ENCODE measurements at regions not wholly inside any gene's neighbourhood (a gene's known extent, or its start where the extent isn't known, plus 50 kb on each side); places are given as distances from the start of the nearest gene placed in this dataset.
"Not testable (repeated sequence)": the region's sequence is repeated elsewhere in the genome, so short reads cannot be mapped to it uniquely, and the experiment has no call there.

GRCh38 chr6:81624453-81624852 lies 128.0 kb downstream of the TENT5A start:
- DNase-seq, result no peak

GRCh38 chr6:81623106-81623759 lies 129.2 kb downstream of the TENT5A start:
- no peak for DNase-seq

- no peak for DNase-seq
Observed at GRCh38 chr6:81621816-81622395, 130.6 kb downstream of the TENT5A start.

- DNase-seq, result no peak
Observed at GRCh38 chr6:81614292-81614691, 138.2 kb downstream of the TENT5A start.

- no peak for DNase-seq
Observed at GRCh38 chr6:81613606-81614005, 138.9 kb downstream of the TENT5A start.

GRCh38 chr6:81612136-81612535 lies 140.3 kb downstream of the TENT5A start:
- no peak for DNase-seq

- no peak for DNase-seq
Observed at GRCh38 chr6:81609736-81610135, 142.7 kb downstream of the TENT5A start.

- DNase-seq, result no peak
Observed at GRCh38 chr6:81608776-81609175, 143.7 kb downstream of the TENT5A start.

- DNase-seq, result no peak
Observed at GRCh38 chr6:81606965-81607381, 145.5 kb downstream of the TENT5A start.

- no peak for DNase-seq
Observed at GRCh38 chr6:81605526-81605925, 147.0 kb downstream of the TENT5A start.

- DNase-seq, result no peak
Observed at GRCh38 chr6:81601918-81602317, 150.6 kb downstream of the TENT5A start.

- not testable (repeated sequence) for DNase-seq
Observed at GRCh38 chr6:81600488-81600887, 152.0 kb downstream of the TENT5A start.

GRCh38 chr6:81594501-81594900 lies 158.0 kb downstream of the TENT5A start:
- no peak for DNase-seq

GRCh38 chr6:81590314-81590691 lies 162.2 kb downstream of the TENT5A start:
- peak; percentile 14 to 17 for DNase-seq

- no peak for DNase-seq
Observed at GRCh38 chr6:81589465-81590313, 162.8 kb downstream of the TENT5A start.

- DNase-seq, result not testable (repeated sequence)
Observed at GRCh38 chr6:81585686-81586085, 166.8 kb downstream of the TENT5A start.

GRCh38 chr6:81584156-81584555 lies 168.3 kb downstream of the TENT5A start:
- not testable (repeated sequence) for DNase-seq

- no peak for DNase-seq
Observed at GRCh38 chr6:81575442-81575841, 177.0 kb downstream of the TENT5A start.

GRCh38 chr6:81572020-81572419 lies 180.5 kb downstream of the TENT5A start:
- DNase-seq, result peak; percentile 47 to 48

GRCh38 chr6:81570681-81571080 lies 181.8 kb downstream of the TENT5A start:
- DNase-seq, result no peak

- no peak for DNase-seq
Observed at GRCh38 chr6:81568973-81569372, 183.5 kb downstream of the TENT5A start.

- DNase-seq, result no peak
Observed at GRCh38 chr6:81565071-81565470, 187.4 kb downstream of the TENT5A start.

All from right lung (tissue), 2 donors.